Upper lobe of left lung (tissue), 6 donors: ENCODE measurements at regions not wholly inside any gene's neighbourhood (a gene's known extent, or its start where the extent isn't known, plus 50 kb on each side); places are given as distances from the start of the nearest gene placed in this dataset.

Experiments
- ATAC-seq, 2 donors: fragments of 200-7000 bp; cut with Tn5 transposase; one replicate each; pipeline ENCODE4 v1.9.1; 2022; ENCODE audit warnings: mild to moderate bottlenecking in 2 of 2, moderate library complexity in 2 of 2; ENCODE audit not compliant: low FRiP score in 2 of 2
- DNase-seq, 2 donors: peaks; one replicate each; pipeline ENCODE4 v3.0.0-alpha.2; 2019 to 2020
- H3K27ac ChIP-seq, 4 donors: fragments of 200-600 bp; sonication (generic); one replicate each; pipeline ENCODE4 v1.5.1; 2016 to 2019
- H3K27me3 ChIP-seq, 4 donors: fragments of 200-600 bp; sonication (generic); one replicate each; pipeline ENCODE4 v1.5.1; 2017 to 2019
- H3K36me3 ChIP-seq, 4 donors: fragments of 200-600 bp; sonication (generic); one replicate each; pipeline ENCODE4 v1.5.1; 2016 to 2019
- H3K4me1 ChIP-seq, 4 donors: fragments of 200-600 bp; sonication (generic); one replicate each; pipeline ENCODE4 v1.5.1; 2018 to 2019
- H3K4me3 ChIP-seq, 4 donors: fragments of 200-600 bp; sonication (generic); one replicate each; pipeline ENCODE4 v1.5.1; 2017 to 2019; ENCODE audit warnings: mild to moderate bottlenecking in 2 of 4, moderate library complexity in 1 of 4
- H3K9me3 ChIP-seq, 4 donors: fragments of 200-600 bp; sonication (generic); one replicate each; pipeline ENCODE4 v1.5.1; 2018 to 2019
- EP300 ChIP-seq, 4 donors: sonication (generic); formaldehyde crosslinking; IDR thresholded peaks; one replicate each; pipeline ENCODE4 v1.5.1; 2017; ENCODE audit warnings: antibody characterized with exemption in 4 of 4, control low read depth in 2 of 4
- POLR2A ChIP-seq, 4 donors: fragments of 450-650 bp; IDR thresholded peaks; one replicate each; pipeline ENCODE4 v1.5.1; 2016 to 2017; ENCODE audit warnings: antibody characterized with exemption in 4 of 4, mild to moderate bottlenecking in 2 of 4
- POLR2AphosphoS5 ChIP-seq, 2 donors: sonication (generic); formaldehyde crosslinking; IDR thresholded peaks; one replicate each; pipeline ENCODE4 v1.5.1; 2017; ENCODE audit warnings: antibody characterized with exemption in 2 of 2
- WGBS, 2 donors: methylation state at CpG; one replicate each; pipeline ENCODE4 v1.1.5; 2017 to 2018; 5-methylcytosine and 5-hydroxymethylcytosine counted together
- TF ChIP-seq, protein P1 (sequence below), 6 experiments: fragments of 450-650 bp in 4 of 6; fragments of 200-600 bp in 2 of 6; sonication (generic) in 2 of 6; IDR thresholded peaks; one replicate each; pipeline ENCODE4 v1.5.1; 2016 to 2019; ENCODE audit warnings: antibody characterized with exemption in 6 of 6
- donor health status: DM: no; HTN: no; CAD: no; lungs with moderate emphysema.
- donor health status: DM: no; HTN: yes; CAD: no; lungs with severe emphysema.

DNA sequence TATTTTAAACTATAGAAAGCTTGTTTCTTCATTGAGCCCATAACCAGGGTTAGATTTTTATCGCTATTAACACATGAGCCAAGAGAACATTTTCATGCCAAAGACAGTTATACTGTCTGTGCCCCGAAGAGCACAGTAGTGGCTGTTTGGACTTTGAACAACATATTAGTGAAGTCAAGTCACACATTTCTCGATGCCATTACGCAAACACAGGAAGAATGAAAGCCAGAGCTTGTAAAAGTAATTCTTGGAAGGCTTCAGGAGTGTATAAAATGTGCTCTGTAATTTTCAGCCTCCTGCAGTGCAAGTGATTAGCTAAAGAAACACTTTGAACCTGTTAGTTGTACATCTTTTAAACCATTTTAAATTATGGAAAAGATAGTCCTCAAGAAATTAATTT, 590.7 kb upstream of the PITX2 start:
- ATAC-seq (no peak), DNase-seq (no peak)
- Histone ChIP-seq H3K27me3 (no peaks in the 10 kb centered on the region), H3K4me3 (no peak overlapping the region), H3K27ac (no peak overlapping the region), H3K9me3 (no peaks in the 10 kb centered on the region), H3K36me3 (no peaks in the 10 kb centered on the region), H3K4me1 (no peaks in the 10 kb centered on the region)
- no peak for TF ChIP-seq POLR2A (IDR thresholded peaks at IDR 0.05)
- TF ChIP-seq, protein P1, sequence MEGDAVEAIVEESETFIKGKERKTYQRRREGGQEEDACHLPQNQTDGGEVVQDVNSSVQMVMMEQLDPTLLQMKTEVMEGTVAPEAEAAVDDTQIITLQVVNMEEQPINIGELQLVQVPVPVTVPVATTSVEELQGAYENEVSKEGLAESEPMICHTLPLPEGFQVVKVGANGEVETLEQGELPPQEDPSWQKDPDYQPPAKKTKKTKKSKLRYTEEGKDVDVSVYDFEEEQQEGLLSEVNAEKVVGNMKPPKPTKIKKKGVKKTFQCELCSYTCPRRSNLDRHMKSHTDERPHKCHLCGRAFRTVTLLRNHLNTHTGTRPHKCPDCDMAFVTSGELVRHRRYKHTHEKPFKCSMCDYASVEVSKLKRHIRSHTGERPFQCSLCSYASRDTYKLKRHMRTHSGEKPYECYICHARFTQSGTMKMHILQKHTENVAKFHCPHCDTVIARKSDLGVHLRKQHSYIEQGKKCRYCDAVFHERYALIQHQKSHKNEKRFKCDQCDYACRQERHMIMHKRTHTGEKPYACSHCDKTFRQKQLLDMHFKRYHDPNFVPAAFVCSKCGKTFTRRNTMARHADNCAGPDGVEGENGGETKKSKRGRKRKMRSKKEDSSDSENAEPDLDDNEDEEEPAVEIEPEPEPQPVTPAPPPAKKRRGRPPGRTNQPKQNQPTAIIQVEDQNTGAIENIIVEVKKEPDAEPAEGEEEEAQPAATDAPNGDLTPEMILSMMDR (IDR thresholded peaks at IDR 0.05) = no peak
- no peak for TF ChIP-seq EP300 (IDR thresholded peaks at IDR 0.05)
- TF ChIP-seq POLR2AphosphoS5 (IDR thresholded peaks at IDR 0.05) = no peak
- WGBS, 2 donors = 68 to 71% methylated on average over 4 of the region's 4 CpGs

GRCh38 chr4:111214371-111214770, 591.5 kb upstream of the PITX2 start:
- Histone ChIP-seq H3K4me1 (no peaks in the 10 kb centered on the region), H3K27ac (no peak overlapping the region), H3K4me3 (no peak overlapping the region), H3K9me3 (no peaks in the 10 kb centered on the region), H3K27me3 (no peaks in the 10 kb centered on the region), H3K36me3 (no peaks in the 10 kb centered on the region)
- DNase-seq (no peak), ATAC-seq (no peak)
- TF ChIP-seq POLR2A (IDR thresholded peaks at IDR 0.05) = no peak
- TF ChIP-seq POLR2AphosphoS5 (IDR thresholded peaks at IDR 0.05) = no peak
- no peak for TF ChIP-seq EP300 (IDR thresholded peaks at IDR 0.05)
- TF ChIP-seq, protein P1 (IDR thresholded peaks at IDR 0.05) = no peak
- 84 to 100% methylated on average over 1 of the region's 1 CpG for WGBS, 2 donors

GRCh38 chr4:111215755-111216154, 592.9 kb upstream of the PITX2 start:
- H3K27me3 ChIP-seq = no peaks in the 10 kb centered on the region
- ATAC-seq (no peak), DNase-seq (no peak)
- no peak for TF ChIP-seq EP300 (IDR thresholded peaks at IDR 0.05)
- no peak for TF ChIP-seq POLR2AphosphoS5 (IDR thresholded peaks at IDR 0.05)
- TF ChIP-seq, protein P1 (IDR thresholded peaks at IDR 0.05) = no peak
- no peak for TF ChIP-seq POLR2A (IDR thresholded peaks at IDR 0.05)
- no peak overlapping the region for H3K4me3 ChIP-seq
- H3K27ac ChIP-seq = no peak overlapping the region
- H3K9me3 ChIP-seq = no peaks in the 10 kb centered on the region
- no peaks in the 10 kb centered on the region for H3K4me1 ChIP-seq
- no peaks in the 10 kb centered on the region for H3K36me3 ChIP-seq

DNA sequence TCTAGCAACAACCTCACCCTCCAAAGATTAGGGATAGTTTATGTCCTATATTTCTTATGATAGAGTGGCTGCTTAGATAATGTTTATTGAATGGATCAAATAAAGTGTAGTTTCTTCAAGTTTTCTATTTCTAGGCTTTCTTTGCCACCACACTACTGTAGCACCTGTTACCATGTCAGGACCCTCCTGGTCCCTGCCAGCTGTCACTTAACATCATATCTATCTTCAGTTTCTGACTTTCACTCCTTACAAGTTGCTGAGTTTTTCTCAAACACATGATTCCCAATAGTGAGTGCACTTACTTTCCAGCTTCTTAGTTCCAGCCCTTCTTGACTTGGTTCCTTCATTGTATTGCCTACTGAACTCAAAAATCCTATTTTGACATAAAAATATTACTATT, 593.9 kb upstream of the PITX2 start:
- Histone ChIP-seq H3K27me3 (no peaks in the 10 kb centered on the region), H3K27ac (no peak overlapping the region), H3K9me3 (peaks cover 0 to 5% (median 2%) of the 10 kb centered on the region in 4 donors), H3K4me3 (no peak overlapping the region), H3K36me3 (no peaks in the 10 kb centered on the region), H3K4me1 (no peaks in the 10 kb centered on the region)
- ATAC-seq = no peak
- DNase-seq = no peak
- TF ChIP-seq EP300 (IDR thresholded peaks at IDR 0.05) (no peak), POLR2AphosphoS5 (IDR thresholded peaks at IDR 0.05) (no peak), POLR2A (IDR thresholded peaks at IDR 0.05) (no peak)
- TF ChIP-seq, protein P1 (IDR thresholded peaks at IDR 0.05) = no peak

DNA sequence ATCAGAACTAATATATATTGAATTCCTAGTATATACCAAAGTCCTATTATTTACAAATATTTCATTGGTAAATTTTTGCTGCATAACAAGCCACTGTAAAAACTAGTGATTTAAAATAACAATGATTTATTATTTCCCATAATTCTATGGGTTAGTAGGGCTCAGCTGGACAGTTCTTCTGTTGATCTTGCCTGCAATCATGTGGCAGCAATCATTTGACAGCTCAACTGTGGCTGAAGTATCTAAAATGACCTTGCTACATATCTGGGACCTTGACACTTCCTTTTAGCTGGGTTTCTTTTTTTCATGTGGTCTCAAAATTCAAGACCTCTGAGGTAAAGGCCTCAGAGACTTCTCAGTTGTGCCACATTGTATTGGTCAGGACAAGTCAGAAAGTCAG, 598.5 kb upstream of the PITX2 start:
- H3K4me3 ChIP-seq = no peak overlapping the region
- ATAC-seq (no peak), DNase-seq (no peak)

More for the DNA sequence above, 598.5 kb upstream of the PITX2 start:
- no peaks in the 10 kb centered on the region for H3K4me1 ChIP-seq
- H3K27me3 ChIP-seq = no peaks in the 10 kb centered on the region
- no peak for TF ChIP-seq POLR2AphosphoS5 (IDR thresholded peaks at IDR 0.05)
- no peaks in the 10 kb centered on the region for H3K36me3 ChIP-seq
- H3K9me3 ChIP-seq = peaks cover 0 to 5% (median 2%) of the 10 kb centered on the region in 4 donors
- no peak overlapping the region for H3K27ac ChIP-seq
